Fibroblast of the aortic adventitia (primary cell): ENCODE measurements at regions not wholly inside any gene's neighbourhood (a gene's known extent, or its start where the extent isn't known, plus 50 kb on each side); places are given as distances from the start of the nearest gene placed in this dataset.

ENCODE experiments used
- DNase-seq: peaks from one replicate; pipeline ENCODE4 v3.0.0-alpha.2; 2010; ENCODE audit warnings: low read depth
- H3K4me3 ChIP-seq: 2 replicates; pipeline ENCODE4 v1.5.1; 2011; ENCODE audit warnings: low read depth, mild to moderate bottlenecking, control low read depth, low read length, moderate library complexity
- TF ChIP-seq, protein P1 (sequence below): IDR thresholded peaks from 2 replicates; pipeline ENCODE4 v1.5.1; 2011; ENCODE audit warnings: mild to moderate bottlenecking, low read length, control low read depth, inconsistent platforms; ENCODE audit not compliant: insufficient read depth

DNA sequence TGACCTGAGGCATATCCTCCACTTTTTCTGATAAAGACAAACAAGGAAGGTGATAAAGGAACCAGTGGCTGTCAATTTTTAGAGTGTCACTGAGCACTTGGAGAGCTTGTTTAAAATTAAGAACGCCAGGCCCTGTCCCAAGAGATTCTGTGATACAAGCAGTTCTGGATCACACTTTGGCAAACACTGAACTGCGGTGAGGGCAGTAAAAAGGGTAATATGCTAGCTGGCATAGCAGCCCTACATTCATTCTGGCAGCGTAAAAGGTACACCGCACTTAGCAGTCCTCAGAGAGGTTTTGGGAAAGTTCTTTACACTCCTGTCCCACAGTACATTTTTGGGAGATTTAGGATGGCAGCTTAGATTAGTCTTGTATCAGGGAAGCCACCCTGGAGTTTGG, 101.3 kb upstream of the CCDC150 start:
- no peak for DNase-seq
- TF ChIP-seq, protein P1, sequence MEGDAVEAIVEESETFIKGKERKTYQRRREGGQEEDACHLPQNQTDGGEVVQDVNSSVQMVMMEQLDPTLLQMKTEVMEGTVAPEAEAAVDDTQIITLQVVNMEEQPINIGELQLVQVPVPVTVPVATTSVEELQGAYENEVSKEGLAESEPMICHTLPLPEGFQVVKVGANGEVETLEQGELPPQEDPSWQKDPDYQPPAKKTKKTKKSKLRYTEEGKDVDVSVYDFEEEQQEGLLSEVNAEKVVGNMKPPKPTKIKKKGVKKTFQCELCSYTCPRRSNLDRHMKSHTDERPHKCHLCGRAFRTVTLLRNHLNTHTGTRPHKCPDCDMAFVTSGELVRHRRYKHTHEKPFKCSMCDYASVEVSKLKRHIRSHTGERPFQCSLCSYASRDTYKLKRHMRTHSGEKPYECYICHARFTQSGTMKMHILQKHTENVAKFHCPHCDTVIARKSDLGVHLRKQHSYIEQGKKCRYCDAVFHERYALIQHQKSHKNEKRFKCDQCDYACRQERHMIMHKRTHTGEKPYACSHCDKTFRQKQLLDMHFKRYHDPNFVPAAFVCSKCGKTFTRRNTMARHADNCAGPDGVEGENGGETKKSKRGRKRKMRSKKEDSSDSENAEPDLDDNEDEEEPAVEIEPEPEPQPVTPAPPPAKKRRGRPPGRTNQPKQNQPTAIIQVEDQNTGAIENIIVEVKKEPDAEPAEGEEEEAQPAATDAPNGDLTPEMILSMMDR, result no peak
- H3K4me3 ChIP-seq, result no peak overlapping the region

DNA sequence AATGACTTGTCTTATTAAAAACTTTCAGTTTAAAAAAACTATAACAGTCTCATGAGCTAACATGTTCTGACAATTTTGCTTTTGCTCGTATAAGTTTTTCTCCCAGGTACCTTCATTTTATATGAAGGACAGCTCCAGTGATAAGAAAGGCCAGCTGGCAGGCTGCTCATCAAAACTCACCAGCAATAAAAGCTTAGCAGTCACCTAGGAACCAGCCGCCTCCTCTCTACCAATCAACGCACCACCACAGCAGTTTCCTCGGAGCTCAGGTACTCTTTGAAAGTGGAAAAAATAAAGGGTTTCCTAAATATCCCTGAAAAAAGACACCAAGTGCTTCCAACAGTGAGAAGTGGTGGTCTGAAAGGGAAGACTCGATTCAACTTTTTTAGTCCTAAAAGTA, 100.9 kb upstream of the CCDC150 start:
- TF ChIP-seq, protein P1, result no peak

DNA sequence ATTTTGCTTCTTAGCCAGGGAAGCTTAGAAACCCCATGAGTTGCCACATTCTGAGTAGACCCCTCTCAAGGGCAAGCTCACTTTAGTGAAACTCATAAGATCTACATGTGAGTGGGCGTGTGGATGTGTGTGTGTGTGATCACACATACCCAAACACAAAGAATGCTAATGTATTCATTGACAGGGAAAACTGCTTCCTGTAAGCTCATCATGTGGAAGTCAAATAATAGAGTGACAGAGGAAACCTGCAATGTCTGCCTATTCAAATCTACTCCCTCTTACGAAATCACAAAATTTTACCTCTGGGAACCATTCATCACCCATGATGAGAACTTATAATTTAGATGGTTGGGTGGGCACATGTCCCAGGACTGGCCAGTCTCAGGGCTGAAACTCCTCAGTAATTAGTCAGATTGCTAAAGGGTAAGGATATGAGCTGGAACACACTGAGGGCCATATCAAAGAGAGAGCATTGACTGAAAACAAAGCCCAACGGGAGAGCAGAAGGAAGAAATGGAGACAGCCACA, 94.5 kb upstream of the CCDC150 start:
- DNase-seq, result peak; percentile 14
- no peak overlapping the region for H3K4me3 ChIP-seq
- TF ChIP-seq, protein P1, result no peak

More for the DNA sequence above, 100.9 kb upstream of the CCDC150 start:
- no peak for DNase-seq
- H3K4me3 ChIP-seq, result no peak overlapping the region

DNA sequence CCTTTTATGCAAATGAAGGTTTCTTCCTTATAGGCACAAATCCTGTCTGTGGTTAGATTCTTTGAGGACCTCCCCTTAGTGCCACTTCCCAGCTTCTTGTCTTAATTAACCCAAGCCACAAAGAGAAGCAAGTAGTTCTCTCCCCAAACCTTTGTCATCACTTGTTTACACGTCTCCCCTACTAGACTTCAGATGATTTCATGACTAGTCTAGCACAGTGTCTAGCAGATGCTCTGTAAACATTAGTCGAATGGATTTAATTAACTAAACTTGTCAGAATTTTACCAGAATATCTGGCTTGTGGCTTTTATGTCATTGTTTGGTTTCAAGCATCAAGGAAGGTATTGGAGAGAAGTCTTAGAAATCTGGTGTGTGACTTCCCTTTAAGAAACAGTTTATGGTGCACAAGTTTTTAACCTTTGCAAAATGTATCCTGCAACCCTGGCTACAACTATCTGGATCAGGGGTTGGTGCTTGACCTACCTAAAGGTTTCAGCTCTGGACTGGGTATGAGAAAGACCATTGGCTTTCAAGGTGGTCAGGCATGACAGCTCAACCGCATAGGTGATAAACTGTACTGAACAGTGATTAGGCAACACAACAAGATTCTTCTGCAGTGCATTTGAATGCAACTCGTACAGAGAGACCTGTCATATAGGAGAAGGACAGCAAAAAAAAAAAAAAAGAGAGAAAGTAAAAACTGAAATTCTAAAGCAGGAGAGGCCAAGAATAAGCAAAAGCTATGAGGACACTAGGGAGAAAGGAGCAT, 93.2 kb upstream of the CCDC150 start:
- H3K4me3 ChIP-seq, result no peak overlapping the region
- TF ChIP-seq, protein P1, result no peak
- DNase-seq, result no peak

DNA sequence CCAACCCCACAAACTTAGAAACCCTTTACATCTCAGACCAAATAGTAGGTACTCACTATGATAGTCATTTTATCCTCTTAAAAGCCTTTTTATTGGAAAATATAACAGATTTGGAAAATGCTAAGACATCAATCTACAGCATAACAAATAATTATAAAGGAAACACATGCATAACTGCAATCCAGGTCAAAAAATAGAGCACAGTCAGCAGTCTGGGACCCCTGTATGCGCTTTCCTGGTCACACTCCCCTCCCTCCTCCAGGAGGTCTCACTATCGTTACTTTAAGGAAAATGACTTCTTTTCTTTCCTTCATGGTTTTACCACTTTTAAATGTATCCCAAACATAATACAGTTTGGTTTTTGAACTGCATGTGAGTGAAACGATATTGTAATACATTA, 90.5 kb upstream of the CCDC150 start:
- DNase-seq, result no peak
- TF ChIP-seq, protein P1, result no peak

DNA sequence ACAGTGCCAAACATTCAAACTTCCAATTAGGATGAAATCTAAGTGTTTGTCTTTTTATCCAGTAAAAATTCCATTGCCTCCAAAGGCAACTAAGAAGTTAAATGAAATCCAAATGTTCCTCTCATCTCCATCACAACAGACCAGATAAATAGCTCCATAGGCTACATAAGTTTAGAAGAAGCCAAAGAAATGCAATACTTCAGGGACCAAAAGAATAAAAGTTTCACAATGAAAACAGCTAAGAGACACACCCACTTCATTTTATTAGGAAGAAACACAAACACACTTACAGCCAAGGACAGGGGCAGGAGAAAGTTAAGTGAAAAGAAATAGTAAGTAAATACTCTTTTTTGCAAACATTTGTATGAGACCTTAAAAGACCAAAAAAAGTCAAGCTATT, 88.5 kb upstream of the CCDC150 start:
- DNase-seq, result peak; percentile 47
- H3K4me3 ChIP-seq, result no peak overlapping the region
- TF ChIP-seq, protein P1, result no peak

More for the DNA sequence above, 90.5 kb upstream of the CCDC150 start:
- H3K4me3 ChIP-seq, result no peak overlapping the region
